ENCODE measurements at regions not wholly inside any gene's neighbourhood (a gene's known extent, or its start where the extent isn't known, plus 50 kb on each side); places are given as distances from the start of the nearest gene placed in this dataset.

DNA sequence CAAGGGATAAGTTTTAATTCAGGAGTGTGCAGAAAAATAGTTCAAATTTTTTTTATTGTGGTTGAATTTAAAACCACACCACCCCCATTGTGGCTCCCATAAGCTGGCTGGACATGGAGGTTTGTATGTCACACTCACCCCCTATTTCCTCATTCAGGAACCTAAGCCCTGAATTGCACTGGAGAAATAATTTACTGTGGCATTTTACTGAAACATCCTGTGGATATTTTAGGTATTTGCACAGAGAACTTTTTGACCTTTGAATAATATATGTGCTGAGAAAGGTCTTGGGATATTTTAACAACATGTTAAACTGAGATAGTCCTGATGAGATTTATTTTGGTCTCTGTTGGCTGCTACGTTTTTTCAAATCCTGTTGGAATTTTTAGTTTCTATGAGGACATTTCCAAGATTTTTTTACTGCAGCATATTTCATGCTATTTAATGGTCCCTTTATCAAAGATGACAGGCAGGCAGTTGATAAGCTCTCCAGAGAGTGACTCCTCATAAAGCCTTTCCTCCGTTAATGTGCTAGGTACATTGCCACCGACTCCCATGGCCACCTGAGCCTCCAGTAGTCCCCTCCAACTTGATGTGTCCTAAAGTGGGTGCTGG, 51.2 kb upstream of the PALM2AKAP2 start:
- in situ Hi-C loops (cut with HindIII; ENCODE audit: low sequenced_read_pairs): loop anchor here (10.0 kb wide), 1 partner anchor 66 kb away; no protein-coding TSS in a partner anchor

- in situ Hi-C loops (cut with HindIII; ENCODE audit: low sequenced_read_pairs): loop anchor here (10.0 kb wide), 1 partner anchor 65 kb away; no protein-coding TSS in a partner anchor
Measured at GRCh38 chr9:109729513-109729912, 50.5 kb upstream of the PALM2AKAP2 start.
